ENCODE measurements at regions not wholly inside any gene's neighbourhood (a gene's known extent, or its start where the extent isn't known, plus 50 kb on each side); places are given as distances from the start of the nearest gene placed in this dataset.
A peak's percentile ranks its signal among the peaks of the same experiment; 100 is the strongest.

GRCh38 chr1:115547696-115548095 is 94.1 kb upstream of the VANGL1 start:
- Histone ChIP-seq H3K27ac (no peak overlapping the region), H3K36me3 (no peaks in the 10 kb centered on the region), H3K4me3 (no peak overlapping the region), H3K4me1 (peaks cover 0 to 6% (median 0%) of the 10 kb centered on the region in 6 donors), H3K27me3 (replicated peaks in 1 of 7) (no peaks in the 10 kb centered on the region), H3K9me3 (no peaks in the 10 kb centered on the region)
- no peak for DNase-seq
- intact Hi-C loops (cut with DNase I; ENCODE audit: low total_unique reads): no loop called here
- TF ChIP-seq POLR2AphosphoS5 (IDR thresholded peaks at IDR 0.05): no peak
- 23 to 42% (median 32%) methylated on average over 6 of the region's 6 CpGs for WGBS, 5 donors

- no peak for TF ChIP-seq POLR2A (IDR thresholded peaks at IDR 0.05)
- TF ChIP-seq CTCF (IDR thresholded peaks at IDR 0.05 in 8 of 11, conservative IDR thresholded peaks at IDR 0.05 in 3 of 11): no peak
- no peak for TF ChIP-seq POLR2AphosphoS5 (IDR thresholded peaks at IDR 0.05)
- DNase-seq: no peak
- no peaks in the 10 kb centered on the region for H3K36me3 ChIP-seq
- intact Hi-C loops (cut with DNase I; ENCODE audit: low total_unique reads): no loop called here
- H3K27ac ChIP-seq: no peak overlapping the region
- H3K4me1 ChIP-seq: peaks cover 0 to 6% (median 0%) of the 10 kb centered on the region in 6 donors
- no peaks in the 10 kb centered on the region for H3K27me3 ChIP-seq (replicated peaks in 1 of 7)
- H3K9me3 ChIP-seq: no peaks in the 10 kb centered on the region
- WGBS, 5 donors: 87 to 95% (median 93%) methylated on average over 2 of the region's 2 CpGs
- H3K4me3 ChIP-seq: no peak overlapping the region
Observed at GRCh38 chr1:115546846-115547245, 94.9 kb upstream of the VANGL1 start.

- 53 to 71% (median 61%) methylated on average over 9 of the region's 9 CpGs for WGBS, 5 donors
- DNase-seq: no peak
Observed at GRCh38 chr1:115545791-115546733, 95.7 kb upstream of the VANGL1 start.

GRCh38 chr1:115545096-115545720 is 96.6 kb upstream of the VANGL1 start:
- Histone ChIP-seq H3K4me3 (no peak overlapping the region), H3K27ac (no peak overlapping the region), H3K27me3 (replicated peaks in 1 of 7) (peaks cover 0 to 12% (median 0%) of the 10 kb centered on the region in 7 donors), H3K9me3 (no peaks in the 10 kb centered on the region), H3K36me3 (no peaks in the 10 kb centered on the region), H3K4me1 (peaks cover 0 to 6% (median 0%) of the 10 kb centered on the region in 6 donors)
- no peak for DNase-seq
- TF ChIP-seq POLR2AphosphoS5 (IDR thresholded peaks at IDR 0.05): no peak
- TF ChIP-seq POLR2A (IDR thresholded peaks at IDR 0.05): no peak
- no peak for TF ChIP-seq CTCF (IDR thresholded peaks at IDR 0.05 in 8 of 11, conservative IDR thresholded peaks at IDR 0.05 in 3 of 11)
- intact Hi-C loops (cut with DNase I; ENCODE audit: low total_unique reads): no loop called here
- 73 to 84% (median 77%) methylated on average over 15 of the region's 15 CpGs for WGBS, 5 donors

More at GRCh38 chr1:115545791-115546733, 95.7 kb upstream of the VANGL1 start:
- H3K27ac ChIP-seq: no peak overlapping the region
- no peaks in the 10 kb centered on the region for H3K36me3 ChIP-seq
- peaks cover 0 to 6% (median 0%) of the 10 kb centered on the region in 6 donors for H3K4me1 ChIP-seq
- TF ChIP-seq CTCF (IDR thresholded peaks at IDR 0.05 in 8 of 11, conservative IDR thresholded peaks at IDR 0.05 in 3 of 11) (peak in 8 of 11 experiments; percentile 10 to 51 (median 28)), POLR2AphosphoS5 (IDR thresholded peaks at IDR 0.05) (no peak), POLR2A (IDR thresholded peaks at IDR 0.05) (no peak)
- peaks cover 0 to 5% (median 0%) of the 10 kb centered on the region in 7 donors for H3K27me3 ChIP-seq (replicated peaks in 1 of 7)
- H3K9me3 ChIP-seq: no peaks in the 10 kb centered on the region
- no peak overlapping the region for H3K4me3 ChIP-seq
- intact Hi-C loops (cut with DNase I; ENCODE audit: low total_unique reads): no loop called here
